ENCODE measurements at regions not wholly inside any gene's neighbourhood (a gene's known extent, or its start where the extent isn't known, plus 50 kb on each side); places are given as distances from the start of the nearest gene placed in this dataset.

- no peak overlapping the region for H3K4me3 ChIP-seq
- ATAC-seq (no peak), DNase-seq (peak in 1 of 4 donors; percentile 13)
- TF ChIP-seq CTCF (IDR thresholded peaks at IDR 0.05), result no peak
- no peaks in the 10 kb centered on the region for H3K9me3 ChIP-seq
- intact Hi-C loops (cut with DNase I), result no loop called here
- H3K4me1 ChIP-seq, result no peaks in the 10 kb centered on the region
- no peaks in the 10 kb centered on the region for H3K36me3 ChIP-seq
- no peaks in the 10 kb centered on the region for H3K27me3 ChIP-seq
- H3K27ac ChIP-seq, result no peak overlapping the region
Observed at GRCh38 chr6:104017410-104018381, 842.0 kb downstream of the HACE1 start.

- intact Hi-C loops (cut with DNase I), result no loop called here
- Histone ChIP-seq H3K27ac (no peak overlapping the region), H3K27me3 (no peaks in the 10 kb centered on the region), H3K4me3 (no peak overlapping the region), H3K36me3 (no peaks in the 10 kb centered on the region), H3K4me1 (no peaks in the 10 kb centered on the region), H3K9me3 (no peaks in the 10 kb centered on the region)
- DNase-seq, result no peak
- ATAC-seq, result no peak
- TF ChIP-seq CTCF (IDR thresholded peaks at IDR 0.05), result no peak
Observed at GRCh38 chr6:104014163-104014959, 845.4 kb downstream of the HACE1 start.

GRCh38 chr6:104013312-104013971, 846.3 kb downstream of the HACE1 start:
- TF ChIP-seq CTCF (IDR thresholded peaks at IDR 0.05), result no peak
- Histone ChIP-seq H3K27ac (no peak overlapping the region), H3K4me3 (no peak overlapping the region), H3K27me3 (no peaks in the 10 kb centered on the region), H3K36me3 (no peaks in the 10 kb centered on the region), H3K9me3 (no peaks in the 10 kb centered on the region), H3K4me1 (no peaks in the 10 kb centered on the region)
- DNase-seq (no peak), ATAC-seq (no peak)
- intact Hi-C loops (cut with DNase I), result no loop called here

- H3K36me3 ChIP-seq, result no peaks in the 10 kb centered on the region
- no peak for ATAC-seq
- H3K27ac ChIP-seq, result no peak overlapping the region
- no peak for DNase-seq
- H3K4me3 ChIP-seq, result no peak overlapping the region
- H3K4me1 ChIP-seq, result no peaks in the 10 kb centered on the region
- no peaks in the 10 kb centered on the region for H3K27me3 ChIP-seq
- no peak for TF ChIP-seq CTCF (IDR thresholded peaks at IDR 0.05)
- intact Hi-C loops (cut with DNase I), result no loop called here
- no peaks in the 10 kb centered on the region for H3K9me3 ChIP-seq
Observed at GRCh38 chr6:104010897-104011296, 848.8 kb downstream of the HACE1 start.

Data from left lung (tissue), 4 donors.